Heart right ventricle (tissue), 16 donors: ENCODE measurements at regions not wholly inside any gene's neighbourhood (a gene's known extent, or its start where the extent isn't known, plus 50 kb on each side); places are given as distances from the start of the nearest gene placed in this dataset.

Experiments
- ATAC-seq, 8 donors: fragments of 200-7000 bp; cut with Tn5 transposase; one replicate each; pipeline ENCODE4 v1.9.1; 2020; ENCODE audit warnings: mild to moderate bottlenecking in 8 of 8, moderate library complexity in 8 of 8, moderate number of reproducible peaks in 1 of 8
- DNase-seq, 2 donors: peaks; one replicate each; pipeline ENCODE4 v3.0.0-alpha.2; 2020
- H3K27ac ChIP-seq, 10 donors: fragments of 200-600 bp; sonication (generic) in 2 of 10; one replicate each; pipeline versions ENCODE4 v1.5.0 to v1.8.0; 2020 to 2022; ENCODE audit warnings: mild to moderate bottlenecking in 3 of 10
- H3K27me3 ChIP-seq, 7 donors: fragments of 200-600 bp; one replicate each; pipeline ENCODE4 v1.8.0; 2021 to 2022; ENCODE audit warnings: mild to moderate bottlenecking in 2 of 7
- H3K36me3 ChIP-seq, 9 donors: fragments of 200-600 bp; sonication (generic) in 1 of 9; one replicate each; pipeline versions ENCODE4 v1.5.0 to v1.8.0; 2020 to 2022; ENCODE audit warnings: mild to moderate bottlenecking in 2 of 9
- H3K4me1 ChIP-seq, 9 donors: fragments of 200-600 bp; sonication (generic) in 1 of 9; one replicate each; pipeline versions ENCODE4 v1.5.0 to v1.8.0; 2020 to 2022; ENCODE audit warnings: mild to moderate bottlenecking in 4 of 9
- H3K4me3 ChIP-seq, 10 donors: fragments of 200-600 bp; sonication (generic) in 2 of 10; one replicate each; pipeline versions ENCODE4 v1.5.0 to v1.8.0; 2020 to 2022; ENCODE audit warnings: mild to moderate bottlenecking in 7 of 10, moderate library complexity in 2 of 10
- H3K9me3 ChIP-seq, 11 donors: fragments of 200-600 bp in 10 of 11; sonication (generic) in 2 of 11; one replicate each; pipeline versions ENCODE4 v1.5.0 to v1.8.0; 2013 to 2022; ENCODE audit warnings: mild to moderate bottlenecking in 2 of 11, control low read depth in 1 of 11, moderate library complexity in 1 of 11
- CTCF ChIP-seq, 9 donors: fragments of 200-600 bp; sonication (generic) in 2 of 9; IDR thresholded peaks; one replicate each; pipeline versions ENCODE4 v1.5.0 to v1.8.0; 2021 to 2022; ENCODE audit warnings: antibody characterized with exemption in 9 of 9, mild to moderate bottlenecking in 5 of 9, moderate library complexity in 1 of 9
- WGBS, 2 donors: extraction: QIAGEN DNeasy Blood & Tissue Kit; methylation state at CpG; one replicate each; pipeline ENCODE4 v1.1.7; 2013; ENCODE audit warnings: inconsistent platforms in 1 of 2; 5-methylcytosine and 5-hydroxymethylcytosine counted together
- intact Hi-C, 10 donors: fragments of 100-400 bp; cut with DNase I; formaldehyde crosslinking; loops; one replicate each; pipeline versions ENCODE4 v1.11.1 to v1.14.2; 2022
- donor health status: Arrhythmogenic right ventricular cardiomyopathy.
- donor health status: ischemic (EF 13 %, LVEDD 7.1; RV severe dilation, severe dysfunction).
- donor health status: healthy with polysubstance abuse.
- donor health status: DM: no; HTN: yes; CAD: no.
- donor health status: DM: no; HTN: no; CAD: no.
- donor health status: ischemic (EF 25% LVEDD 6.9; RV normal size, moderate dysfunction).
- donor health status: ischemic (EF 25% LVEDD 5.7; RV mildly dilated, moderate dysfunction).
- donor health status: healthy.
- donor health status: DM: yes; HTN: yes; CAD: no.
- donor health status: Ischemic cardiomyopathy.
- donor health status: ischemic (EF 35%, LVEDD 5.7; RV mildly dilated, moderate dysfunction).
- donor health status: nonischemic (EF 11% LVEDD 7.7; RV severe dilation, severe dysfunction).
- donor health status: DM: yes; HTN: yes; CAD: no.
- donor health status: PGD.
- donor health status: ischemic (EF 29% LVEDD 5.4; RV normal size, mild dysfunction).
- donor health status: nonischemic (EF 23%, LVEDD 6.1; RV moderate dilation, normal function).

GRCh38 chr2:11975373-11975772 is 228.9 kb downstream of the LPIN1 start:
- ATAC-seq (no peak), DNase-seq (no peak)
- intact Hi-C loops, result no loop called here
- no peaks in the 10 kb centered on the region for H3K4me1 ChIP-seq
- no peak overlapping the region for H3K4me3 ChIP-seq
- WGBS, 2 donors, result 79 to 89% methylated on average over 1 of the region's 1 CpG
- no peak overlapping the region for H3K27ac ChIP-seq
- H3K9me3 ChIP-seq, result peaks cover 0 to 52% (median 37%) of the 10 kb centered on the region in 11 donors
- H3K36me3 ChIP-seq, result no peaks in the 10 kb centered on the region
- no peak for TF ChIP-seq CTCF (IDR thresholded peaks at IDR 0.05)
- no peaks in the 10 kb centered on the region for H3K27me3 ChIP-seq

GRCh38 chr2:11976073-11976472 is 229.6 kb downstream of the LPIN1 start:
- Histone ChIP-seq H3K4me1 (no peaks in the 10 kb centered on the region), H3K27me3 (no peaks in the 10 kb centered on the region), H3K36me3 (no peaks in the 10 kb centered on the region), H3K9me3 (peaks cover 0 to 45% (median 33%) of the 10 kb centered on the region in 11 donors), H3K27ac (no peak overlapping the region), H3K4me3 (no peak overlapping the region)
- intact Hi-C loops, result no loop called here
- no peak for DNase-seq
- ATAC-seq, result no peak
- no peak for TF ChIP-seq CTCF (IDR thresholded peaks at IDR 0.05)

- DNase-seq (no peak), ATAC-seq (no peak)
- WGBS, 2 donors, result 90 to 94% methylated on average over 8 of the region's 8 CpGs
- intact Hi-C loops, result no loop called here
- no peak overlapping the region for H3K27ac ChIP-seq
- no peaks in the 10 kb centered on the region for H3K36me3 ChIP-seq
- H3K9me3 ChIP-seq, result peaks cover 0 to 34% (median 24%) of the 10 kb centered on the region in 11 donors
- no peaks in the 10 kb centered on the region for H3K4me1 ChIP-seq
- TF ChIP-seq CTCF (IDR thresholded peaks at IDR 0.05), result no peak
- H3K27me3 ChIP-seq, result no peaks in the 10 kb centered on the region
- no peak overlapping the region for H3K4me3 ChIP-seq
Measured at GRCh38 chr2:11977766-11978524, 231.5 kb downstream of the LPIN1 start.

- no peak overlapping the region for H3K27ac ChIP-seq
- H3K9me3 ChIP-seq, result peaks cover 0 to 7% (median 0%) of the 10 kb centered on the region in 11 donors
- no peak for ATAC-seq
- DNase-seq, result no peak
- H3K27me3 ChIP-seq, result no peaks in the 10 kb centered on the region
- no peak overlapping the region for H3K4me3 ChIP-seq
- H3K4me1 ChIP-seq, result no peaks in the 10 kb centered on the region
- intact Hi-C loops, result loop anchor here in 1 of 10 donors (10.0 kb wide), 1 partner anchor 164 kb away; no protein-coding TSS in a partner anchor
- 94 to 96% methylated on average over 9 of the region's 9 CpGs for WGBS, 2 donors
- H3K36me3 ChIP-seq, result no peaks in the 10 kb centered on the region
- no peak for TF ChIP-seq CTCF (IDR thresholded peaks at IDR 0.05)
Measured at GRCh38 chr2:11980809-11981208, 234.4 kb downstream of the LPIN1 start.
